ENCODE measurements at regions not wholly inside any gene's neighbourhood (a gene's known extent, or its start where the extent isn't known, plus 50 kb on each side); places are given as distances from the start of the nearest gene placed in this dataset.

- TF ChIP-seq, protein P1, sequence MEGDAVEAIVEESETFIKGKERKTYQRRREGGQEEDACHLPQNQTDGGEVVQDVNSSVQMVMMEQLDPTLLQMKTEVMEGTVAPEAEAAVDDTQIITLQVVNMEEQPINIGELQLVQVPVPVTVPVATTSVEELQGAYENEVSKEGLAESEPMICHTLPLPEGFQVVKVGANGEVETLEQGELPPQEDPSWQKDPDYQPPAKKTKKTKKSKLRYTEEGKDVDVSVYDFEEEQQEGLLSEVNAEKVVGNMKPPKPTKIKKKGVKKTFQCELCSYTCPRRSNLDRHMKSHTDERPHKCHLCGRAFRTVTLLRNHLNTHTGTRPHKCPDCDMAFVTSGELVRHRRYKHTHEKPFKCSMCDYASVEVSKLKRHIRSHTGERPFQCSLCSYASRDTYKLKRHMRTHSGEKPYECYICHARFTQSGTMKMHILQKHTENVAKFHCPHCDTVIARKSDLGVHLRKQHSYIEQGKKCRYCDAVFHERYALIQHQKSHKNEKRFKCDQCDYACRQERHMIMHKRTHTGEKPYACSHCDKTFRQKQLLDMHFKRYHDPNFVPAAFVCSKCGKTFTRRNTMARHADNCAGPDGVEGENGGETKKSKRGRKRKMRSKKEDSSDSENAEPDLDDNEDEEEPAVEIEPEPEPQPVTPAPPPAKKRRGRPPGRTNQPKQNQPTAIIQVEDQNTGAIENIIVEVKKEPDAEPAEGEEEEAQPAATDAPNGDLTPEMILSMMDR (IDR thresholded peaks at IDR 0.05; ENCODE audit: insufficient read depth, low read depth, low read length), result no peak
- TF ChIP-seq EZH2 (IDR thresholded peaks at IDR 0.05; ENCODE audit: insufficient read depth, low read length), result no peak
Observed at GRCh38 chr20:11352041-11352440, 565.7 kb upstream of the BTBD3 start.
